ENCODE measurements at regions not wholly inside any gene's neighbourhood (a gene's known extent, or its start where the extent isn't known, plus 50 kb on each side); places are given as distances from the start of the nearest gene placed in this dataset.

DNA sequence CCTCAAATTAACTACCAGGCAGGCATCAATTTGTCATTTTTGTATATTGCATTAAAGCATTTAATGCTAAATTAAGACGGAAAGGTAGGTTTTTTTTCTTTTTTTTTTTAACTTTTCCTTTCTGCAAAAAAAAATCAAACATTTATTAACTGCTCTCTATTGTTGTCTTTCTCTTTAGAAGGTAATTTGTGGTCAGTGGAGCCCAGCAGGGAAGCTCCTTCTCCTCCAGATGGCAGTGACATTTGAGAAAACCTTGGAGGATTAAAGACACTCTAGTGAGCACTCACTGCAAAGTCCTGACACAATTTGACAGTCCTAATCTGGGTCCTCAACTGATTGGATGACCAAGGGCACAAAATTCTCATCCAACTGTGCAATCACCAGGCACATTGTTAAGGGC, 102.4 kb downstream of the SLIT2 start:
- POLR2A ChIA-PET = no interaction called here
- Histone ChIP-seq H3K4me1 (ENCODE audit: insufficient read depth, low read length) (no peaks in the 10 kb centered on the region), H3K4me3 (replicated peaks in 1 of 3; ENCODE audit: insufficient read depth in 1 of 3, low read depth in 2 of 3, low read length in 3 of 3) (no peak overlapping the region), H3K36me3 (replicated peaks in 1 of 2; ENCODE audit: control insufficient read depth in 1 of 2, insufficient read depth in 2 of 2, low read length in 2 of 2) (no peaks in the 10 kb centered on the region), H2AFZ (ENCODE audit: low read length) (no peak overlapping the region), H3K4me2 (ENCODE audit: low read depth, low read length) (no peak overlapping the region), H3K27me3 (ENCODE audit: control insufficient read depth in 1 of 2, insufficient read depth in 2 of 2, low read length in 2 of 2) (no peaks in the 10 kb centered on the region), H3K79me2 (ENCODE audit: insufficient read depth, low read length) (no peaks in the 10 kb centered on the region), H4K20me1 (ENCODE audit: insufficient read depth, low read length) (no peaks in the 10 kb centered on the region), H3K9ac (ENCODE audit: insufficient read depth, low read depth, low read length) (no peak overlapping the region), H3K9me3 (ENCODE audit: low read length) (no peaks in the 10 kb centered on the region), H3K27ac (ENCODE audit: extremely low read length, insufficient read depth, low read length) (no peak overlapping the region)
- FAIRE-seq (no peak), DNase-seq (ENCODE audit: low spot score) (no peak), ATAC-seq (no peak)
- in situ Hi-C loops (cut with HindIII; ENCODE audit: extremely low pct_ligation_motif_present, low pct_unique_long_range_greater_than_20kb) = no loop called here
- intact Hi-C loops (cut with micrococcal nuclease; ENCODE audit: unreplicated experiment) = no loop called here
- WGBS (ENCODE audit: low lambda C conversion rate) = 7% methylated on average over 1 of the region's 1 CpG
- CTCF ChIA-PET (ENCODE audit: low intra/inter-chr PET ratio, low total read pairs) = no interaction called here
- BruUV-seq (replicated peaks) = no TSS peak
- TF ChIP-seq, protein P1, sequence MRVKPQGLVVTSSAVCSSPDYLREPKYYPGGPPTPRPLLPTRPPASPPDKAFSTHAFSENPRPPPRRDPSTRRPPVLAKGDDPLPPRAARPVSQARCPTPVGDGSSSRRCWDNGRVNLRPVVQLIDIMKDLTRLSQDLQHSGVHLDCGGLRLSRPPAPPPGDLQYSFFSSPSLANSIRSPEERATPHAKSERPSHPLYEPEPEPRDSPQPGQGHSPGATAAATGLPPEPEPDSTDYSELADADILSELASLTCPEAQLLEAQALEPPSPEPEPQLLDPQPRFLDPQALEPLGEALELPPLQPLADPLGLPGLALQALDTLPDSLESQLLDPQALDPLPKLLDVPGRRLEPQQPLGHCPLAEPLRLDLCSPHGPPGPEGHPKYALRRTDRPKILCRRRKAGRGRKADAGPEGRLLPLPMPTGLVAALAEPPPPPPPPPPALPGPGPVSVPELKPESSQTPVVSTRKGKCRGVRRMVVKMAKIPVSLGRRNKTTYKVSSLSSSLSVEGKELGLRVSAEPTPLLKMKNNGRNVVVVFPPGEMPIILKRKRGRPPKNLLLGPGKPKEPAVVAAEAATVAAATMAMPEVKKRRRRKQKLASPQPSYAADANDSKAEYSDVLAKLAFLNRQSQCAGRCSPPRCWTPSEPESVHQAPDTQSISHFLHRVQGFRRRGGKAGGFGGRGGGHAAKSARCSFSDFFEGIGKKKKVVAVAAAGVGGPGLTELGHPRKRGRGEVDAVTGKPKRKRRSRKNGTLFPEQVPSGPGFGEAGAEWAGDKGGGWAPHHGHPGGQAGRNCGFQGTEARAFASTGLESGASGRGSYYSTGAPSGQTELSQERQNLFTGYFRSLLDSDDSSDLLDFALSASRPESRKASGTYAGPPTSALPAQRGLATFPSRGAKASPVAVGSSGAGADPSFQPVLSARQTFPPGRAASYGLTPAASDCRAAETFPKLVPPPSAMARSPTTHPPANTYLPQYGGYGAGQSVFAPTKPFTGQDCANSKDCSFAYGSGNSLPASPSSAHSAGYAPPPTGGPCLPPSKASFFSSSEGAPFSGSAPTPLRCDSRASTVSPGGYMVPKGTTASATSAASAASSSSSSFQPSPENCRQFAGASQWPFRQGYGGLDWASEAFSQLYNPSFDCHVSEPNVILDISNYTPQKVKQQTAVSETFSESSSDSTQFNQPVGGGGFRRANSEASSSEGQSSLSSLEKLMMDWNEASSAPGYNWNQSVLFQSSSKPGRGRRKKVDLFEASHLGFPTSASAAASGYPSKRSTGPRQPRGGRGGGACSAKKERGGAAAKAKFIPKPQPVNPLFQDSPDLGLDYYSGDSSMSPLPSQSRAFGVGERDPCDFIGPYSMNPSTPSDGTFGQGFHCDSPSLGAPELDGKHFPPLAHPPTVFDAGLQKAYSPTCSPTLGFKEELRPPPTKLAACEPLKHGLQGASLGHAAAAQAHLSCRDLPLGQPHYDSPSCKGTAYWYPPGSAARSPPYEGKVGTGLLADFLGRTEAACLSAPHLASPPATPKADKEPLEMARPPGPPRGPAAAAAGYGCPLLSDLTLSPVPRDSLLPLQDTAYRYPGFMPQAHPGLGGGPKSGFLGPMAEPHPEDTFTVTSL (CRISPR knock-in tag; IDR thresholded peaks at IDR 0.05; ENCODE audit: borderline replicate concordance) = no peak
- TF ChIP-seq, protein P2, sequence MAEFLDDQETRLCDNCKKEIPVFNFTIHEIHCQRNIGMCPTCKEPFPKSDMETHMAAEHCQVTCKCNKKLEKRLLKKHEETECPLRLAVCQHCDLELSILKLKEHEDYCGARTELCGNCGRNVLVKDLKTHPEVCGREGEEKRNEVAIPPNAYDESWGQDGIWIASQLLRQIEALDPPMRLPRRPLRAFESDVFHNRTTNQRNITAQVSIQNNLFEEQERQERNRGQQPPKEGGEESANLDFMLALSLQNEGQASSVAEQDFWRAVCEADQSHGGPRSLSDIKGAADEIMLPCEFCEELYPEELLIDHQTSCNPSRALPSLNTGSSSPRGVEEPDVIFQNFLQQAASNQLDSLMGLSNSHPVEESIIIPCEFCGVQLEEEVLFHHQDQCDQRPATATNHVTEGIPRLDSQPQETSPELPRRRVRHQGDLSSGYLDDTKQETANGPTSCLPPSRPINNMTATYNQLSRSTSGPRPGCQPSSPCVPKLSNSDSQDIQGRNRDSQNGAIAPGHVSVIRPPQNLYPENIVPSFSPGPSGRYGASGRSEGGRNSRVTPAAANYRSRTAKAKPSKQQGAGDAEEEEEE (CRISPR knock-in tag; IDR thresholded peaks at IDR 0.05; ENCODE audit: borderline replicate concordance) = no peak
- no peak for TF ChIP-seq ZNF143 (CRISPR knock-in tag; IDR thresholded peaks at IDR 0.05)
- TF ChIP-seq ZNF451 (CRISPR knock-in tag; IDR thresholded peaks at IDR 0.05) = no peak
- TF ChIP-seq, protein P3, sequence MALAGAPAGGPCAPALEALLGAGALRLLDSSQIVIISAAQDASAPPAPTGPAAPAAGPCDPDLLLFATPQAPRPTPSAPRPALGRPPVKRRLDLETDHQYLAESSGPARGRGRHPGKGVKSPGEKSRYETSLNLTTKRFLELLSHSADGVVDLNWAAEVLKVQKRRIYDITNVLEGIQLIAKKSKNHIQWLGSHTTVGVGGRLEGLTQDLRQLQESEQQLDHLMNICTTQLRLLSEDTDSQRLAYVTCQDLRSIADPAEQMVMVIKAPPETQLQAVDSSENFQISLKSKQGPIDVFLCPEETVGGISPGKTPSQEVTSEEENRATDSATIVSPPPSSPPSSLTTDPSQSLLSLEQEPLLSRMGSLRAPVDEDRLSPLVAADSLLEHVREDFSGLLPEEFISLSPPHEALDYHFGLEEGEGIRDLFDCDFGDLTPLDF (CRISPR knock-in tag; IDR thresholded peaks at IDR 0.05) = no peak
- no peak for TF ChIP-seq RARG (CRISPR knock-in tag; IDR thresholded peaks at IDR 0.05; ENCODE audit: low read depth)
- TF ChIP-seq, protein P4, sequence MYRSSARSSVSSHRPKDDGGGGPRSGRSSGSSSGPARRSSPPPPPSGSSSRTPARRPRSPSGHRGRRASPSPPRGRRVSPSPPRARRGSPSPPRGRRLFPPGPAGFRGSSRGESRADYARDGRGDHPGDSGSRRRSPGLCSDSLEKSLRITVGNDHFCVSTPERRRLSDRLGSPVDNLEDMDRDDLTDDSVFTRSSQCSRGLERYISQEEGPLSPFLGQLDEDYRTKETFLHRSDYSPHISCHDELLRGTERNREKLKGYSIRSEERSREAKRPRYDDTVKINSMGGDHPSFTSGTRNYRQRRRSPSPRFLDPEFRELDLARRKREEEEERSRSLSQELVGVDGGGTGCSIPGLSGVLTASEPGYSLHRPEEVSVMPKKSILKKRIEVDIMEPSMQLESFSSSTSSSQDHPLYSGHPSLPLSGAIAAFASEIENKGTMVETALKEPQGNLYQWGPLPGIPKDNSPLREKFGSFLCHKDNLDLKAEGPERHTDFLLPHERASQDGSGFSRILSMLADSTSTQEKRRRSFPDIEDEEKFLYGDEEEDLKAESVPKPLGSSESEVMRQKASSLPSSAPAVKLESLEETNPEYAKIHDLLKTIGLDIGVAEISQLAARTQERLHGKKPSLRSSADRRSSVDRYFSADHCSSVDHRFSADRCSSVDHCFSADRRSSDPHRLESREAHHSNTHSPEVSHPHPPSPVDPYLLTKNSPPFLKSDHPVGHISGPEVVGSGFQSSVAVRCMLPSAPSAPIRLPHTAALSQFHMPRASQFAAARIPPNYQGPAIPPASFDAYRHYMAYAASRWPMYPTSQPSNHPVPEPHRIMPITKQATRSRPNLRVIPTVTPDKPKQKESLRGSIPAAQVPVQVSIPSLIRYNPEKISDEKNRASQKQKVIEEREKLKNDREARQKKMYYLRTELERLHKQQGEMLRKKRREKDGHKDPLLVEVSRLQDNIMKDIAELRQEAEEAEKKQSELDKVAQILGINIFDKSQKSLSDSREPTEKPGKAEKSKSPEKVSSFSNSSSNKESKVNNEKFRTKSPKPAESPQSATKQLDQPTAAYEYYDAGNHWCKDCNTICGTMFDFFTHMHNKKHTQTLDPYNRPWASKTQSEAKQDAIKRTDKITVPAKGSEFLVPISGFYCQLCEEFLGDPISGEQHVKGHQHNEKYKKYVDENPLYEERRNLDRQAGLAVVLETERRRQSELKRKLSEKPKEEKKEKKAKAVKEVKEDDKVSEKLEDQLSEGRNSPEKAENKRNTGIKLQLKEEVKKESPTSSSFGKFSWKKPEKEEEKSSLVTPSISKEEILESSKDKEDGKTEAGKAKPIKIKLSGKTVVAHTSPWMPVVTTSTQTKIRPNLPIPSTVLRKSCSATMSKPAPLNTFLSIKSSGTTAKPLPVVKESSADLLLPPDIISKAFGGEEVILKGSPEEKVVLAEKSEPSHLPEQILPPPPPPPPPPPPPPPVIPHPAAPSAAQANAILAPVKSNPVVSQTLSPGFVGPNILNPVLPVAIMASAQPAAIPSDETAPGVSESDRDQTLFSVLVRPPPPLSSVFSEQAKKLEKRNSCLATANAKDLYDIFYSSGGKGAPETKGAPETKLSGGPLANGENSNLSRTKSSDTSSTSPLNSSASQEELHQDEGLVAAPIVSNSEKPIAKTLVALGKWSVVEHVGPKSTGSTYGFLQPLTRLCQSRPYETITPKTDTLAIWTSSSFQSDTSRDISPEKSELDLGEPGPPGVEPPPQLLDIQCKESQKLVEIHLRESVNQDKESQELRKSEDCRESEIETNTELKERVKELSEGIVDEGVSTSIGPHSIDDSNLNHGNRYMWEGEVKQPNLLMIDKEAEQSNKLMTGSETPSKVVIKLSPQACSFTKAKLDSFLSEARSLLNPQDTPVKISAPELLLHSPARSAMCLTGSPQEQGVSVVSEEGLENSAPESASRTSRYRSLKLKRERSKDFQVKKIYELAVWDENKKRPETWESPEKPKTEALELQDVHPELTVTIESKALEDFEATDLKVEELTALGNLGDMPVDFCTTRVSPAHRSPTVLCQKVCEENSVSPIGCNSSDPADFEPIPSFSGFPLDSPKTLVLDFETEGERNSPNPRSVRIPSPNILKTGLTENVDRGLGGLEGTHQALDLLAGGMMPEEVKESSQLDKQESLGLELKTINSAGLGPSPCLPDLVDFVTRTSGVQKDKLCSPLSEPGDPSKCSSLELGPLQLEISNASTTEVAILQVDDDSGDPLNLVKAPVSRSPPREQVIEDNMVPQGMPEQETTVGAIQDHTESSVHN (CRISPR knock-in tag; IDR thresholded peaks at IDR 0.05) = no peak
- TF ChIP-seq SIX4 (CRISPR knock-in tag; IDR thresholded peaks at IDR 0.05) = no peak
